GM12891 (cell line): ENCODE measurements at regions not wholly inside any gene's neighbourhood (a gene's known extent, or its start where the extent isn't known, plus 50 kb on each side); places are given as distances from the start of the nearest gene placed in this dataset.

Experiments
- POLR2A ChIP-seq: IDR thresholded peaks from 2 replicates; pipeline ENCODE4 v1.6.1; 2011; ENCODE audit warnings: low read depth, low read length, control low read depth
- POLR2AphosphoS5 ChIP-seq: IDR thresholded peaks from 2 replicates; pipeline ENCODE4 v1.6.1; 2011; ENCODE audit warnings: low read depth, low read length, control low read depth
- POU2F2 ChIP-seq: IDR thresholded peaks from 2 replicates; pipeline ENCODE4 v1.6.1; 2011; ENCODE audit warnings: low read depth, mild to moderate bottlenecking, control low read depth, low read length, moderate library complexity
- TAF1 ChIP-seq: IDR thresholded peaks from 2 replicates; pipeline ENCODE4 v1.6.1; 2011; ENCODE audit warnings: low read depth, low read length, control low read depth

DNA sequence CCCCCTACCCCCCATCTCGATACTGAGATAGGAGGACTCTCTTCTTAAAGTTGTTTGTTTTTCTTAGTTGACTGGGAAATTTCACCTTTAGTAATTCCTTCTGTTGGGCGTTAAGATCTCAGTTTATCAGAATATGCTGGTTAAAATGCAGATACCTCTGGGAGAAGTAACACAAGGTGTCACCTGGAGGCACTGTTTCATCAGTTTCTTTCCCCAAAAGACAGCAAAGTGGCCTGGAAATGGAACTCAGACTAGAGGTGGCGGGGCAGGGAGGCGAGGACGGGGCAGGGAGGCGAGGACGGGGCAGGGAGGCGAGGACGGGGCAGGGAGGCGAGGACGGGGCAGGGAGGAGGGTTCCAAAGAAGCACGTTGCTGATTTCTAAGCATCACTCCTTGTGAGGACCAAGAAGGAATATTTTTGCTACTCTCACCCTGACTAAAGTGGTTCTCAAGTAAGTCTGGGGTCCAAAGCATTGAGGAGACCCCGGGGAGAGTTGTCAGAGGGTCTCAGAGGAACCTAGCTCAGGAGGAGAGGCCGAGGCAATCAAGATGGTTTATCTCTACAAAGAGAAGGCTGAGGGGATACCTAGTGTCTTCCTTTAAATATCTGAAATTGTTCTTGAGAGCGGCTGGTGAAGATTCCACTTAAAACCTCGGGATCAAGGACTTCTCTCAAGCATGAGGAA, 147.0 kb upstream of the B3GAT1 start:
- TF ChIP-seq POLR2AphosphoS5 (no peak), POLR2A (no peak), TAF1 (no peak), POU2F2 (no peak)
